ENCODE measurements at regions not wholly inside any gene's neighbourhood (a gene's known extent, or its start where the extent isn't known, plus 50 kb on each side); places are given as distances from the start of the nearest gene placed in this dataset.

- no CpG with 5 or more reads among the region's 2 CpGs for WGBS, 2 experiments (ENCODE audit: extremely low coverage in 2 of 2, insufficient read length in 1 of 2)
- H3K4ac ChIP-seq (ENCODE audit: low read depth, low read length) = no peak overlapping the region
- H3K4me1 ChIP-seq (ENCODE audit: control insufficient read depth, insufficient read depth, low read length) = 0 out of 2 replicates have a peak, but pooled peaks cover 2% of the 10 kb centered on the region
- peaks cover 2% of the 10 kb centered on the region; the same call in 1 of the 2 replicates for H4K20me1 ChIP-seq (ENCODE audit: insufficient read depth, low read length)
- H3K14ac ChIP-seq (replicated peaks; ENCODE audit: low read depth, low read length) = no peak overlapping the region
- H4K8ac ChIP-seq (ENCODE audit: low read depth in 2 of 2, low read length in 2 of 2) = no peak overlapping the region
- H3K23ac ChIP-seq (ENCODE audit: low read depth, low read length) = no peak overlapping the region
- no peak overlapping the region for H2BK20ac ChIP-seq (ENCODE audit: low read depth, low read length)
- POLR2A ChIA-PET (ENCODE audit: unreplicated experiment) = no interaction called here
- no peak overlapping the region for H3K4me3 ChIP-seq (ENCODE audit: insufficient read depth, low read depth, low read length)
- ATAC-seq (ENCODE audit: low read depth) = peak; percentile 98
- no peak overlapping the region for H3K18ac ChIP-seq (ENCODE audit: low read depth, low read length)
- DNase-seq = peak; percentile 91
- H3K36me3 ChIP-seq (ENCODE audit: control insufficient read depth, insufficient read depth, low read length) = no peaks in the 10 kb centered on the region
- H2BK120ac ChIP-seq (ENCODE audit: low read depth, low read length) = no peak overlapping the region
- H3K9ac ChIP-seq (ENCODE audit: low read depth, low read length) = no peak overlapping the region
- H4K91ac ChIP-seq (ENCODE audit: insufficient read depth, low read depth, low read length) = no peak overlapping the region
- H2AK9ac ChIP-seq (replicated peaks; ENCODE audit: low read depth, low read length, poor library complexity) = no peak overlapping the region
- H3K9me3 ChIP-seq (ENCODE audit: control insufficient read depth, insufficient read depth, low read length) = peaks cover 2% of the 10 kb centered on the region; the same call in 1 of the 2 replicates
- H2BK5ac ChIP-seq (ENCODE audit: low read depth, low read length, poor library complexity, severe bottlenecking) = peak overlapping the region; percentile 54
- no peak overlapping the region for H2AFZ ChIP-seq (replicated peaks; ENCODE audit: low read length, poor library complexity)
- no peaks in the 10 kb centered on the region for H3K79me1 ChIP-seq (ENCODE audit: low read depth in 1 of 2, low read length in 2 of 2)
- intact Hi-C loops (cut with micrococcal nuclease) (loop anchor here (1.0 to 5.0 kb wide), 2 partner anchors 145 to 422 kb away; partner anchors contain the start of gene C1orf21), dilution Hi-C loops (cut with HindIII; ENCODE audit: low sequenced_read_pairs, unreplicated experiment) (no loop called here), in situ Hi-C loops (cut with MboI; ENCODE audit: low sequenced_read_pairs) (no loop called here)
- H4K5ac ChIP-seq (ENCODE audit: low read depth, low read length) = no peak overlapping the region
- H3K27me3 ChIP-seq (ENCODE audit: control insufficient read depth, insufficient read depth, low read length) = peaks cover 41% of the 10 kb centered on the region
- no peak overlapping the region for H2BK15ac ChIP-seq (ENCODE audit: low read depth, low read length)
- CTCF ChIA-PET = interaction anchor here (0.7 to 1.9 kb wide), 13 partner anchors 11 to 450 kb away, joined by 3 to 12 read pairs (median 3); no protein-coding TSS in a partner anchor
- no peak overlapping the region for H3K4me2 ChIP-seq (ENCODE audit: low read depth, low read length)
- no peak overlapping the region for H3K56ac ChIP-seq (ENCODE audit: extremely low read depth, insufficient read depth, low read length)
- no peak overlapping the region for H3K27ac ChIP-seq (ENCODE audit: insufficient read depth, low read length)
- H3K9me1 ChIP-seq (ENCODE audit: insufficient read depth, low read length) = peaks cover 6% of the 10 kb centered on the region; the same call in 1 of the 2 replicates
- peak; percentile 28; the same call in 1 of the 2 replicates for TF ChIP-seq RAD21 (IDR thresholded peaks at IDR 0.05; ENCODE audit: low read length)
- peak; percentile 26; the same call in 1 of the 2 replicates for TF ChIP-seq CTCF (conservative IDR thresholded peaks at IDR 0.05; ENCODE audit: low read depth, low read length)
- no peak for TF ChIP-seq MXI1 (IDR thresholded peaks at IDR 0.05; ENCODE audit: borderline replicate concordance, low read depth, low read length)
- peak; percentile 26; the same call in 1 of the 2 replicates for TF ChIP-seq SMC3 (IDR thresholded peaks at IDR 0.05; ENCODE audit: low read depth, low read length)
- TF ChIP-seq, protein P1, sequence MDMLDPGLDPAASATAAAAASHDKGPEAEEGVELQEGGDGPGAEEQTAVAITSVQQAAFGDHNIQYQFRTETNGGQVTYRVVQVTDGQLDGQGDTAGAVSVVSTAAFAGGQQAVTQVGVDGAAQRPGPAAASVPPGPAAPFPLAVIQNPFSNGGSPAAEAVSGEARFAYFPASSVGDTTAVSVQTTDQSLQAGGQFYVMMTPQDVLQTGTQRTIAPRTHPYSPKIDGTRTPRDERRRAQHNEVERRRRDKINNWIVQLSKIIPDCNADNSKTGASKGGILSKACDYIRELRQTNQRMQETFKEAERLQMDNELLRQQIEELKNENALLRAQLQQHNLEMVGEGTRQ (IDR thresholded peaks at IDR 0.05; ENCODE audit: low read depth, low read length) = no peak
- TF ChIP-seq RCOR1 (IDR thresholded peaks at IDR 0.05; ENCODE audit: insufficient replicate concordance, low read length) = peak; percentile 79
- peak; percentile 17; the same call in 1 of the 2 replicates for TF ChIP-seq MAZ (IDR thresholded peaks at IDR 0.05; ENCODE audit: borderline replicate concordance, low read depth, low read length)
- BruUV-seq (replicated peaks) = no TSS peak
- no peak overlapping the region for H2AK5ac ChIP-seq (ENCODE audit: low read depth, low read length)
These were observed 144.3 kb upstream of the C1orf21 start for GRCh38 chr1:184242507-184242943.
